ENCODE measurements at regions not wholly inside any gene's neighbourhood (a gene's known extent, or its start where the extent isn't known, plus 50 kb on each side); places are given as distances from the start of the nearest gene placed in this dataset.

DNA sequence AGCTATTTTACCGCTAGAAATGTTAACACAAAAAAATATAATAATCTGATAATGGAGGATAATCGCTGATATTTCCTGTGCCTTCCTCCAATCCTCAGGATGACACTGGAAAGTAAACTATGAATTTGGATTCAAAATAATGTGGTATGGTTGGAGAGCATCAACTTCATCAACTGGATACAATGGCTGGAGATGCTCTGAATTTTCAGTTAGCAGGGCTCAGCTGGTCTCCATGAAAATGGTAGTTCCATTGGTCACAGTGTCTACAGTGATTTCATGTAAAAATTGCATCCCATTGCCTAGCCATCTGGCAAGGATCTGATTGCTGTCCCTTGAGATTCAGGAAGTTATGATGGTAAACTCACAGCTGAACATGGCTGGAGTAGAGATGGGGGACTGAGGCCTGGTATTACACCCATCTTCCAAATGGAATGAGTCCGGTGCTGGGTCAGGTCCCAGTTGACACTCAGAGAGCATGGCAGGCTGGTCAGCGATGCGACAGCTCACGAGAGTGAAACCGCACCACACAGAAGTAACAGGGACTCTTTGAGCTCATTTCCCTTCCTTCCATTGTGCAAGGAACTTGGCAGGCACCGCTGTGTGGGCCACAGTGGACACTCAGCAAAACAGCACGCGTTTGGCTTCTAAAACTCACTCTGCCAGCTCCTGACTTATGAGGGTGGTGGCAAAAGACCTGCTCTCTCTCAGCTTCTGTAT lies 142.4 kb upstream of the TNFAIP3 start:
- Histone ChIP-seq H3K27ac (no peak overlapping the region), H3K4me3 (no peak overlapping the region), H3K4me1 (peaks cover 4% of the 10 kb centered on the region), H3K36me3 (no peaks in the 10 kb centered on the region), H3K27me3 (no peaks in the 10 kb centered on the region), H3K9me3 (no peaks in the 10 kb centered on the region)
- no peak for DNase-seq (ENCODE audit: extremely low spot score in 2 of 2)
- no peak for TF ChIP-seq POLR2AphosphoS5 (IDR thresholded peaks at IDR 0.05; ENCODE audit: insufficient read depth in 1 of 2, low read depth in 1 of 2)
- TF ChIP-seq, protein P1, sequence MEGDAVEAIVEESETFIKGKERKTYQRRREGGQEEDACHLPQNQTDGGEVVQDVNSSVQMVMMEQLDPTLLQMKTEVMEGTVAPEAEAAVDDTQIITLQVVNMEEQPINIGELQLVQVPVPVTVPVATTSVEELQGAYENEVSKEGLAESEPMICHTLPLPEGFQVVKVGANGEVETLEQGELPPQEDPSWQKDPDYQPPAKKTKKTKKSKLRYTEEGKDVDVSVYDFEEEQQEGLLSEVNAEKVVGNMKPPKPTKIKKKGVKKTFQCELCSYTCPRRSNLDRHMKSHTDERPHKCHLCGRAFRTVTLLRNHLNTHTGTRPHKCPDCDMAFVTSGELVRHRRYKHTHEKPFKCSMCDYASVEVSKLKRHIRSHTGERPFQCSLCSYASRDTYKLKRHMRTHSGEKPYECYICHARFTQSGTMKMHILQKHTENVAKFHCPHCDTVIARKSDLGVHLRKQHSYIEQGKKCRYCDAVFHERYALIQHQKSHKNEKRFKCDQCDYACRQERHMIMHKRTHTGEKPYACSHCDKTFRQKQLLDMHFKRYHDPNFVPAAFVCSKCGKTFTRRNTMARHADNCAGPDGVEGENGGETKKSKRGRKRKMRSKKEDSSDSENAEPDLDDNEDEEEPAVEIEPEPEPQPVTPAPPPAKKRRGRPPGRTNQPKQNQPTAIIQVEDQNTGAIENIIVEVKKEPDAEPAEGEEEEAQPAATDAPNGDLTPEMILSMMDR (IDR thresholded peaks at IDR 0.05), result no peak
- TF ChIP-seq POLR2A (IDR thresholded peaks at IDR 0.05), result no peak
- intact Hi-C loops (cut with DNase I), result no loop called here

GRCh38 chr6:137725949-137726348 lies 141.1 kb upstream of the TNFAIP3 start:
- Histone ChIP-seq H3K4me3 (no peak overlapping the region), H3K27me3 (no peaks in the 10 kb centered on the region), H3K9me3 (no peaks in the 10 kb centered on the region), H3K27ac (no peak overlapping the region), H3K36me3 (no peaks in the 10 kb centered on the region), H3K4me1 (peaks cover 4% of the 10 kb centered on the region)
- no peak for TF ChIP-seq POLR2A (IDR thresholded peaks at IDR 0.05)
- intact Hi-C loops (cut with DNase I), result no loop called here
- no peak for DNase-seq (ENCODE audit: extremely low spot score in 2 of 2)

- intact Hi-C loops (cut with DNase I), result no loop called here
- no peaks in the 10 kb centered on the region for H3K36me3 ChIP-seq
- H3K4me3 ChIP-seq, result no peak overlapping the region
- H3K9me3 ChIP-seq, result no peaks in the 10 kb centered on the region
- peaks cover 7% of the 10 kb centered on the region for H3K4me1 ChIP-seq
- no peak overlapping the region for H3K27ac ChIP-seq
- DNase-seq (ENCODE audit: extremely low spot score in 2 of 2), result no peak
- no peaks in the 10 kb centered on the region for H3K27me3 ChIP-seq
- TF ChIP-seq POLR2AphosphoS5 (IDR thresholded peaks at IDR 0.05; ENCODE audit: insufficient read depth in 1 of 2, low read depth in 1 of 2) (no peak), POLR2A (IDR thresholded peaks at IDR 0.05) (no peak)
- TF ChIP-seq, protein P1 (IDR thresholded peaks at IDR 0.05), result no peak
These were observed 140.5 kb upstream of the TNFAIP3 start for GRCh38 chr6:137726582-137726981.

- DNase-seq (ENCODE audit: extremely low spot score in 2 of 2), result no peak
- Histone ChIP-seq H3K4me3 (no peak overlapping the region), H3K27me3 (no peaks in the 10 kb centered on the region), H3K36me3 (no peaks in the 10 kb centered on the region), H3K27ac (no peak overlapping the region), H3K4me1 (peaks cover 14% of the 10 kb centered on the region), H3K9me3 (no peaks in the 10 kb centered on the region)
- intact Hi-C loops (cut with DNase I), result no loop called here
- no peak for TF ChIP-seq POLR2AphosphoS5 (IDR thresholded peaks at IDR 0.05; ENCODE audit: insufficient read depth in 1 of 2, low read depth in 1 of 2)
These were observed 139.8 kb upstream of the TNFAIP3 start for GRCh38 chr6:137727216-137727765.

DNA sequence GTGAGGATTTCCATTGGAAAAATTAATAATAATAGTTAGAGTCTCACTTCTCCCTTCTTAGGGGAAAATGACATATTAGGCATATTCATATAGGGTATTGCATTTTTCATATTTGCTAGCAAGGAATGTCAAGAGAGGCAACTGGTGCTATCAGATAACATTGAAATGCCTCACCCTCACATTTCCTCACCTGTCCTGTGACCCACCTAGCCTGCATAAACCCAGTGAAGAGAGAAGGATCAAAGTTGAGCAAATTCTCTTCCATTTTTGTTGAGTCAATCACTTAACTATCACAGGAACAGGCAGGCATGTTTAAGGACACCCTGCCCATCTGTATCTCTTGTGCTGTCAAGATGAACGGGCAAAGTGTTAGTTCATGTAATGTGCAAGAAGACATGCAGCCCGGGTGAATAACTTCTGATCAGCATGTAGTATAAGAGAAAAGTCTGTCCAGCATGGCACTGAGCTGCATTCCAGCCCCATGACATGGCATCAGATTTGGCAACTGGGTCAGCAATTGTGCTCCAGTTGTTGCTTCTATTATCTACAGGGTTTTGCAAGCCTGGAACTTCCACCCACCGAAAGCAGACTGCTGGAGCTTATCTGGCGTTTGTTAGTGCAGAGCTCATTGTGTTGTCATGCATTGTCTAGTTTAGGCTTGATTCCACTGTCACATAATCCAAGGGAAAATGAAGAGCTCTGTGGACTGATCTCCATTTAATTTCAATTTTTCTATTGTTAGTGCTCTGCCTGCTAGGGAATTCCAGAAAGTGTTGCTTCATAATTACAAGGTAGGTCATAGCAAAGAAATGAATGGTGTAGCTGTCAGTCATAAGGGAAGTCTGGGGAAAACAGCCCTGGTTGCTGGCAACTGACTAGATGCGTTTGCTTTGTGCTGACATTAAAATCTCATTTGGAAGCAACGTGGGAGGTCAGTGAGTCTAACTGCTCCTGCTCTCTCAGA lies 138.4 kb upstream of the TNFAIP3 start:
- Histone ChIP-seq H3K27ac (no peak overlapping the region), H3K9me3 (no peaks in the 10 kb centered on the region), H3K4me3 (no peak overlapping the region), H3K27me3 (no peaks in the 10 kb centered on the region), H3K4me1 (peaks cover 20% of the 10 kb centered on the region), H3K36me3 (no peaks in the 10 kb centered on the region)
- DNase-seq (ENCODE audit: extremely low spot score in 2 of 2), result no peak
- intact Hi-C loops (cut with DNase I), result no loop called here
- TF ChIP-seq, protein P1 (IDR thresholded peaks at IDR 0.05), result no peak
- no peak for TF ChIP-seq POLR2AphosphoS5 (IDR thresholded peaks at IDR 0.05; ENCODE audit: insufficient read depth in 1 of 2, low read depth in 1 of 2)
- TF ChIP-seq POLR2A (IDR thresholded peaks at IDR 0.05), result no peak

All from vagina (tissue), 2 donors.